Activated CD8-positive, alpha-beta memory T cell treated with anti-CD3 and anti-CD28 coated beads for 36 hours (primary cell): ENCODE measurements at regions not wholly inside any gene's neighbourhood (a gene's known extent, or its start where the extent isn't known, plus 50 kb on each side); places are given as distances from the start of the nearest gene placed in this dataset.
"Not testable (repeated sequence)": the region's sequence is repeated elsewhere in the genome, so short reads cannot be mapped to it uniquely, and the experiment has no call there.

Source experiments
- CTCF ChIA-PET: fragments of 350-600 bp; sonication (Branson Sonifier 250); formaldehyde crosslinking; loops from one replicate; lab custom pipeline; 2021; ENCODE audit warnings: antibody characterized with exemption; lab: Charles Lee
- POLR2A ChIA-PET: fragments of 350-600 bp; sonication (Branson Sonifier 250); formaldehyde crosslinking; loops from one replicate; lab custom pipeline; 2021; ENCODE audit warnings: antibody characterized with exemption; lab: Charles Lee

GRCh38 chr13:50125554-50126262, 110.5 kb downstream of the KCNRG start:
- CTCF ChIA-PET: interaction anchor here (1.0 to 1.5 kb wide), 4 partner anchors 41 to 240 kb away, joined by 3 to 4 read pairs (median 4); partner anchors contain the start of gene TRIM13

GRCh38 chr13:50126263-50126992, 111.2 kb downstream of the KCNRG start:
- POLR2A ChIA-PET: interaction anchor here (0.5 to 5.8 kb wide), 4 partner anchors 14 to 129 kb away, joined by 3 to 73 read pairs (median 14); partner anchors contain the start of gene TRIM13
- CTCF ChIA-PET: interaction anchor here (1.0 to 1.5 kb wide), 5 partner anchors 41 to 240 kb away, joined by 3 to 4 read pairs (median 4); partner anchors contain the start of gene TRIM13

More at GRCh38 chr13:50125554-50126262, 110.5 kb downstream of the KCNRG start:
- POLR2A ChIA-PET: interaction anchor here (0.8 to 5.8 kb wide), 5 partner anchors 44 to 240 kb away, joined by 3 to 73 read pairs (median 4); partner anchors contain the start of gene TRIM13

- ChIA-PET CTCF (interaction anchor here (1.0 to 1.5 kb wide), 3 partner anchors 46 to 130 kb away, joined by 3 to 4 read pairs (median 4); partner anchors contain the start of gene TRIM13), POLR2A (interaction anchor here (0.5 to 5.8 kb wide), 2 partner anchors 14 to 45 kb away, joined by 3 to 73 read pairs; no protein-coding TSS in a partner anchor)
These were observed 111.9 kb downstream of the KCNRG start for GRCh38 chr13:50126993-50127725.

- CTCF ChIA-PET: interaction anchor here (1.4 kb wide), 1 partner anchor 47 kb away, joined by 4 read pairs; no protein-coding TSS in a partner anchor
- POLR2A ChIA-PET: interaction anchor here (5.8 kb wide), 1 partner anchor 46 kb away, joined by 73 read pairs; no protein-coding TSS in a partner anchor
These were observed 112.6 kb downstream of the KCNRG start for GRCh38 chr13:50127726-50128291.

GRCh38 chr13:50128428-50128931, 113.2 kb downstream of the KCNRG start:
- ChIA-PET POLR2A (interaction anchor here (1.1 to 5.8 kb wide), 2 partner anchors 47 to 132 kb away, joined by 5 to 73 read pairs; partner anchors contain the start of gene TRIM13), CTCF (interaction anchor here (2.5 kb wide), 1 partner anchor 48 kb away, joined by 9 read pairs; no protein-coding TSS in a partner anchor)

GRCh38 chr13:50129081-50129705, 113.9 kb downstream of the KCNRG start:
- CTCF ChIA-PET: interaction anchor here (0.7 to 2.5 kb wide), 2 partner anchors 8 to 49 kb away, joined by 3 to 9 read pairs; no protein-coding TSS in a partner anchor
- POLR2A ChIA-PET: interaction anchor here (0.6 to 5.8 kb wide), 3 partner anchors 22 to 132 kb away, joined by 3 to 73 read pairs (median 5); partner anchors contain the start of gene TRIM13

DNA sequence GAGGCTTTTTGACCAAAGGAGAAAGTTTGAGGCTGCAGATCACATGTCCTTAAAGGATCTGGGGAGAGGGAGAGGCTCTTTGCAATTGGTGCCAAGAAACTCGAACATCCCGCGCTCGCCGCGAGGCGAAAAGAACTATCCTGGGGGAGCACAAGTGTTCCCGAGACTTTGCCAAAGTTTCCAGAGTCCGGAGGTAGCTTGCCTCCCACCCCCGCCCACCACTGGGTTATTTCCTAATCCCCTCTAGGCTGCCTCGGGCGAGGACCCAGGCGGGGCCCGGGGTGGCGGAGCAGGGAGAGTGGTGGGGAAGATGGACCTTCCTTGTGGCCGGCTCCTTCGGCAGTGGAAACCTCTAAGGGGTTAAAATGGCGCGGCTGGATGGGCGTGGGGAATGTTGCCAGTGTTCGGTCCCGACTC, 114.5 kb downstream of the KCNRG start:
- ChIA-PET CTCF (interaction anchor here (0.7 to 2.5 kb wide), 2 partner anchors 9 to 49 kb away, joined by 3 to 9 read pairs; no protein-coding TSS in a partner anchor), POLR2A (interaction anchor here (0.6 to 1.1 kb wide), 2 partner anchors 23 to 133 kb away, joined by 3 to 5 read pairs; partner anchors contain the start of gene TRIM13)

GRCh38 chr13:50130123-50130946, 115.1 kb downstream of the KCNRG start:
- ChIA-PET CTCF (interaction anchor here (0.8 to 2.5 kb wide), 2 partner anchors 50 to 106 kb away, joined by 3 to 9 read pairs; no protein-coding TSS in a partner anchor), POLR2A (no interaction called here)

DNA sequence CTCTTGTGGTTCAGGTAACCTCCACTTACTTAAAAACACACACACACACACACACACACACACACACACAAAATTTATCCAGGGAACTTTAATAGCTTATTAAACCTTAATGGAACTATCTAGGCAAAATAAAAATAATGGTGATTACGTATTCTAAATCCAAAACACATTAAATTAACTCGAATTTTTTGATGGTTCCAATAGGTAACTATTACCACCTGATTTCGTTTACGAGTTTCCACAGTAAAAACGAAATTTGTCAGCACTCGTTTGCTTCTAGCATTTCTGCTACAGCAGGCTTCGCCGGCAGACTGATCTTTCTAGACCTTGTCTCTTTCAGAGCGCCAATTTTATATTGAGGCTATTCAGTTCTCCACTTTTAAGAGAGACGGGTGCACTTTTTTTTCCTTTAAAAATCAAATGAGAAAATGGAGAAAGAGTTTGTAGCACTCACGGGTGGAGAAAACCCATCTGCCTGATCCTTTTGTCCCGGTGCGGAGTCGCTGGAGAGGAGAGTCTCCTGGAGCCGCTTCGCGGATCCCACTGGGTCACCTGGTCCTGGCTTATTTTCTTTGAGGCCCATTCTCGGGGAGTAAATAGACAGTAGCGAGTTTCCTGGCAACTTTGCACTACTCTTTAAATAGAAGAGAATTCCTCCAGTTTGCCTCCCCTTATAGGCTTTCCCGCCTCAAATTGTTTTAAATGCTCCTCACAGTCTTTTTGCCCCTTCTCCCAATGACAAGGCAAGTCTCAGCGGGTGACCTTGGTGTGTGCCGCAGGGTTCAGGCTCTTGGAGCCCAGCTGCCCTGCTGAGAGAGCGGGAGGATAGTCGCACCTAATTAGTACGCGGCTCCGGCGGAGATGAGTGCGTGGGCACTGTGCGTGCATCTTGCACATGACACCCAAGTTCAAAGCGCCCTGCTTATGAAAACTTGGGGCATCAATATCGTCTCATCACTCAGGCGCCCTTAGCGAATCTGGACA, 117.0 kb downstream of the KCNRG start:
- ChIA-PET POLR2A (interaction anchor here (0.6 kb wide), 1 partner anchor 338 kb away, joined by 3 read pairs; no protein-coding TSS in a partner anchor), CTCF (interaction anchor here (0.6 to 1.1 kb wide), 2 partner anchors 30 to 104 kb away, joined by 3 read pairs; no protein-coding TSS in a partner anchor)

DNA sequence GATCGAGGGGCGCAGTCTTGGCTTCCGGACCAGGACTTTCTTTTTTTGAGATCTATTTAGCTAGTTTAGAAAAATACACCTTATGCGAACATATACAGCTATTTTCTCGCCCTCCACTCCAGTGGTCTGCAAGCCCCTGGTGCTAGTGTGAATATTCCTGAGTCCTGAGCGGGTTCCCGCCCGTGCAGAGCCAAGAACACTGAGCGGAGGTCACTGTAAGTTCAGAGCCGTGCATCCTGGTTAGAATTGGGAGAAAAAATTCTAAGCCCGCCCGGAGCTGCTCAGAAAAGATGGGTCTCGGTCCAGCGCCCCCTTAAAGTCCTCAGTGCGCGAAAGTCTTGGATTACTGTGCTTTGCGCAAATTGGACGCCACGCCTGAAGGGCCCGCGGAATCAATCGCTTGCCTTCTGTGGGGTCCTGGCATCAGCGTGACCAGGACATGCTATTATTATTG, 117.7 kb downstream of the KCNRG start:
- ChIA-PET CTCF (interaction anchor here (1.1 kb wide), 1 partner anchor 31 kb away, joined by 3 read pairs; no protein-coding TSS in a partner anchor), POLR2A (no interaction called here)

DNA sequence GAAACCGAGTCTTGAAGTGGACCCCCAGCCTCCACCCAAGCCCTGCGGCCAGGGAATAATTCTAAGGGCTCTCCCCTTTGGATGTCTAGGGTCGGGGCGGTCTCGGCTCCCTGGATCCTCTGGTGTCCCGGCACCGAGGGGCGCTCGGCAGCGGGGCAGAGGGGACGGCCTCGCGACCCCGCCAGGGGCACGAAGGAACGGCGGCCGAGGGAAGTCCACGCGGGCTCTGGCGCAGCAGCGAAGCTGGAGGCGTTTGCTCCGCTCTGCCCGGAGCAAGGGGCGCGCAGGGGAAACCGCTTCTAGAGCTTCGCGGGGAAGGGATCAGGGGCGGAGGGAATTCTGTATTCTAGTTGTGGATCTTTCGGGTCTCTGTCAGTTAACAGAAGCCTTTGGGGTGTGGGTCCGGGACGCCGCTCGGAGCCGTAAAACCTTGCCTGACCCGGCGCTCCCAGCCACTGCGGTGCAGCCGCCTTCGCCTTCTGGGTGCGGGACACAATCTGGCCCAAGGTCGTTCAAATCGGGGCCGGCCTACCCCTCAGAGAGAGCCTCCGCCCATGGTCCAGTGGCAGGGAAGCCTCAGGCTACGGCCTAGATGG, 118.2 kb downstream of the KCNRG start:
- ChIA-PET POLR2A (no interaction called here), CTCF (interaction anchor here (0.6 to 1.1 kb wide), 2 partner anchors 31 to 625 kb away, joined by 3 to 6 read pairs; no protein-coding TSS in a partner anchor)

DNA sequence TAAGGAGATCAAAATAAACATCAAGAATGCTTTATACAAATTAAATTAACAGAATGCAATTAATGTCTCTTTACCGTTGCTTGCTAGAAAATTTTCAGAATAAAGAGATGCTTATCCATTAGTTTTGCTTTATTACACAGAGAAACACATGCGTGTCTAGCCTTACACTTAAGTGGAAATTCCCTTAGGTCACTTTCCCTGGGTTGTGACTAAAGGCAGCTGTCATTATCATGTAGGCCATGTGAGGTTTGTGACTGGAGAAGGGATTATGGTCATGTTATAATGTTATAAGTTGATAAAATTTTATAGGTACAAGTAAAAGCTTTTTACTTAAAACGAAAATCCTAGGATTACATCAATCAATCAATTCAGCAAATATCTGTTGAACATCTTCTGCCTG, 121.0 kb downstream of the KCNRG start:
- ChIA-PET POLR2A (interaction anchor here (0.5 to 1.2 kb wide), 2 partner anchors 12 to 76 kb away, joined by 3 to 4 read pairs; no protein-coding TSS in a partner anchor), CTCF (no interaction called here)

DNA sequence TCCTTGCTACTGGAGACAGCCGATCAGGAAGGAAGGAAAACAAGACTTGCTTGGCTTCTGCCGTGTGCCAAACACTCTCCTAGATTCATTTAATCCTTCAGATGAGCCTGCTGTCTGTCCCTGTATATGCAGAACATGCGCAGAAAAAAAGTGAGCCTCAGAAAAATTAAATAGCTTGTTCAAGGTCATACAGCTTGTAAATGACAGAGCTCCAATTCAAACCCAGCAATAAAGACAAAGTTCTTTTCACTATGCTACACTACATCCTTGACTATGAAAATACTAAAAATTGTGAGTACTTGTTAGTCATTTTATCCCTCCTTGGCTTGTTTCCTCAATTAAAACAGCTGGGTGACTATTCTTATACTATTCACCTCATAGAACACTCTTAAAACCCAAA, 121.4 kb downstream of the KCNRG start:
- POLR2A ChIA-PET: interaction anchor here (0.5 to 1.2 kb wide), 2 partner anchors 12 to 75 kb away, joined by 3 to 4 read pairs; no protein-coding TSS in a partner anchor
- CTCF ChIA-PET: no interaction called here

GRCh38 chr13:50139435-50139934, 124.2 kb downstream of the KCNRG start:
- CTCF ChIA-PET, POLR2A ChIA-PET: not testable (repeated sequence)
